Body of pancreas (tissue), 4 donors: ENCODE measurements at regions not wholly inside any gene's neighbourhood (a gene's known extent, or its start where the extent isn't known, plus 50 kb on each side); places are given as distances from the start of the nearest gene placed in this dataset.

ENCODE experiments used
- ATAC-seq: fragments of 150-250 bp; one replicate; pipeline ENCODE4 v1.9.1; 2016
- DNase-seq, 4 donors: peaks; one replicate each; pipeline ENCODE4 v3.0.0-alpha.2; 2019
- H3K27ac ChIP-seq, 4 donors: fragments of 200-600 bp; sonication (generic); 1 replicate in 3 of 4; 2 replicates in 1 of 4; pipeline versions ENCODE4 v1.5.1 to v1.6.1; 2016 to 2019; ENCODE audit warnings: mild to moderate bottlenecking in 1 of 4, mixed read lengths in 1 of 4, moderate library complexity in 1 of 4
- H3K27me3 ChIP-seq, 2 donors: fragments of 200-600 bp; sonication (generic); one replicate each; pipeline ENCODE4 v1.6.0; 2016; ENCODE audit warnings: mild to moderate bottlenecking in 1 of 2
- H3K36me3 ChIP-seq, 2 donors: fragments of 200-600 bp; sonication (generic); replicated peaks in 1 of 2; 2 replicates each; pipeline ENCODE4 v1.5.1; 2016; ENCODE audit warnings: low read depth in 2 of 2; ENCODE audit not compliant: insufficient read depth in 1 of 2
- H3K4me1 ChIP-seq: fragments of 200-600 bp; sonication (generic); one replicate; pipeline ENCODE4 v1.6.0; 2016
- H3K4me3 ChIP-seq, 2 donors: fragments of 200-600 bp; sonication (generic); 1 replicate in 1 of 2; 2 replicates in 1 of 2; pipeline ENCODE4 v1.5.1; 2016 to 2019
- H3K9me3 ChIP-seq, 3 donors: fragments of 200-600 bp; sonication (generic); 1 replicate in 2 of 3; 2 replicates in 1 of 3; pipeline ENCODE4 v1.5.1; 2016
- POLR2A ChIP-seq, 3 donors: fragments of 450-650 bp; IDR thresholded peaks; one replicate each; pipeline ENCODE4 v1.6.1; 2016; ENCODE audit warnings: antibody characterized with exemption in 3 of 3, mild to moderate bottlenecking in 2 of 3
- WGBS, 2 donors: methylation state at CpG; one replicate each; pipeline ENCODE4 v1.1.5; 2017; 5-methylcytosine and 5-hydroxymethylcytosine counted together
- intact Hi-C: fragments of 100-400 bp; cut with DNase I; formaldehyde crosslinking; loops from one replicate; pipeline ENCODE4 v1.15.1; 2023
- TF ChIP-seq, protein P1 (sequence below), 7 experiments: fragments of 450-650 bp in 4 of 7; fragments of 200-600 bp in 3 of 7; sonication (generic) in 3 of 7; IDR thresholded peaks; one replicate each; pipeline ENCODE4 v1.5.1; 2016 to 2019; ENCODE audit warnings: antibody characterized with exemption in 7 of 7

DNA sequence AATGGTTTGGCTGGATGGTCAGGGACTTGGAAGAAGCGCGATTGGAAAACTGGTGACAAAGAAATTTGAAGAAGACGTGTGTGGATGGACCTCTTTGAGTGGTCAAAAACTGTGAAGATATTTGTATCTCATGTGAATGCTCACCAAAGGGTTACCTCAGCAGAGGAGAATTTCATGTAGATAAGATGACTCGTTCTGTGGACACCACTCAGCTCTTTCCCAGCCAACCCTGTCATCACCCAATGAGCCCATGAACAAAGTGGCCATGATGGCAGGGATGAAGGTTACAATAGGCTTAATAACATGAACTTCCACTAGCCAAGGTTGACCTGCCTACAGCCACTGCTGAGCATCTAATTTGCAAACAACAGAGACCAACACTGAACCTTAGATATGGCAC is 248.3 kb downstream of the KCNE4 start:
- Histone ChIP-seq H3K4me1 (no peaks in the 10 kb centered on the region), H3K4me3 (no peak overlapping the region), H3K27me3 (no peaks in the 10 kb centered on the region), H3K9me3 (no peaks in the 10 kb centered on the region), H3K27ac (no peak overlapping the region), H3K36me3 (no peaks in the 10 kb centered on the region)
- WGBS, 2 donors = 85 to 87% methylated on average over 4 of the region's 4 CpGs
- TF ChIP-seq POLR2A (IDR thresholded peaks at IDR 0.05) = no peak
- TF ChIP-seq, protein P1, sequence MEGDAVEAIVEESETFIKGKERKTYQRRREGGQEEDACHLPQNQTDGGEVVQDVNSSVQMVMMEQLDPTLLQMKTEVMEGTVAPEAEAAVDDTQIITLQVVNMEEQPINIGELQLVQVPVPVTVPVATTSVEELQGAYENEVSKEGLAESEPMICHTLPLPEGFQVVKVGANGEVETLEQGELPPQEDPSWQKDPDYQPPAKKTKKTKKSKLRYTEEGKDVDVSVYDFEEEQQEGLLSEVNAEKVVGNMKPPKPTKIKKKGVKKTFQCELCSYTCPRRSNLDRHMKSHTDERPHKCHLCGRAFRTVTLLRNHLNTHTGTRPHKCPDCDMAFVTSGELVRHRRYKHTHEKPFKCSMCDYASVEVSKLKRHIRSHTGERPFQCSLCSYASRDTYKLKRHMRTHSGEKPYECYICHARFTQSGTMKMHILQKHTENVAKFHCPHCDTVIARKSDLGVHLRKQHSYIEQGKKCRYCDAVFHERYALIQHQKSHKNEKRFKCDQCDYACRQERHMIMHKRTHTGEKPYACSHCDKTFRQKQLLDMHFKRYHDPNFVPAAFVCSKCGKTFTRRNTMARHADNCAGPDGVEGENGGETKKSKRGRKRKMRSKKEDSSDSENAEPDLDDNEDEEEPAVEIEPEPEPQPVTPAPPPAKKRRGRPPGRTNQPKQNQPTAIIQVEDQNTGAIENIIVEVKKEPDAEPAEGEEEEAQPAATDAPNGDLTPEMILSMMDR (IDR thresholded peaks at IDR 0.05) = no peak
- intact Hi-C loops = no loop called here
- ATAC-seq = no peak
- DNase-seq = no peak

DNA sequence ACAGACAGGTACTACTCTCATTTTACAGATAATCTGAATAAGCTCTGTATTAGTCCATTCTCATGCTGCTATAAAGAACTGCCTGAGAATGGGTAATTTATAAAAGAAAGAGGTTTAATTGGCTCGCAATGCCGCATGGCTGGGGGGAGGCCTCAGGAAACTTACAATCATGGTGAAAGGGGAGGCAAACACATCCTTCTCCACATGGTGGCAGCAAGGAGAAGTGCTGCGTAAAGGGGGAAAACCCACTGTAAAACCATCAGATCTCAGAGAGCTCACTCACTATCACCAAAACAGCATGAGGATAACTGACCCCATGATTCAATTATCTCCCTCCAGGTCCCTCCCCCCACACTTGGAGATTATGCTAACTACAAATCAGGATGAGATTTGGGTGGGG is 254.4 kb downstream of the KCNE4 start:
- DNase-seq = no peak

DNA sequence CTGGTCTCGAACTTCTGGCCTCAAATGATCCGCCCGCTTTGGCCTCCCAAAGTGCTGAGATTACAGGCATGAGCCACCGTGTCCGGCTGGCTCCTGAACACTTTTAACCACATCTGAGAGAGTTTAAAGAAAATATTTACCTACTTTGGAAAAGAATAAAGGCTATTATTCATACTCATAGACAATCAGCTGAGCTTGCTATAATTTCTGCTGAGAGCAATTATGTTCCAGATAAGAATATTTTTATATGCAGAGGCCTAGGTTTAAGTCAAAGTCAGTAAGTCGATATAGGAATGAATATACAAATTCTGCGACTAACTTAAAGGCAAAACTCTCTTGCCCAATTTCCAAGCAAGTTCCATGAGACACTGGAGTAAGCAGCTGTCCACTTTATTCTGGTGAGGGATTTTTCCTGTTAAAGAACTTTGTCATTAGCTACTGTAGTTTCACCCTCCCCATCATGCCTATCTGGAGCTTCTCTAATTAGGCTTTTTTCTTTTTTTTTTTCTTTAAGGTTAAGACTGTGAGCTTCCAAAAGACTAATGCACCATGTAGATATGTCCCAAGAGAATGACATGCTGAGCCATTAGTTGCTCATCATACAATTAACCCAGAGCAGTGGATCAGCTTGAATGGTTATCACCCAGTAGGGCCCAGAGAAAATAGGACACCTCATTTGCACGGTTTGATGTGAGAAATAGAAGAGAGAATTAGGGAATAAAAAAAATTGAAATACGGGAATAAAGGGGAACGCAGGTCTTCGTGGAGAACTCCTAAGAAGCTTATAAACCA is 260.1 kb downstream of the KCNE4 start:
- DNase-seq (no peak), ATAC-seq (no peak)
- 69 to 78% methylated on average over 11 of the region's 11 CpGs for WGBS, 2 donors
- H3K27me3 ChIP-seq = no peaks in the 10 kb centered on the region
- no peaks in the 10 kb centered on the region for H3K36me3 ChIP-seq
- no peak overlapping the region for H3K4me3 ChIP-seq
- no peak for TF ChIP-seq POLR2A (IDR thresholded peaks at IDR 0.05)
- TF ChIP-seq, protein P1 (IDR thresholded peaks at IDR 0.05) = no peak
- intact Hi-C loops = no loop called here
- no peak overlapping the region for H3K27ac ChIP-seq
- H3K9me3 ChIP-seq = no peaks in the 10 kb centered on the region
- no peaks in the 10 kb centered on the region for H3K4me1 ChIP-seq

More for the DNA sequence above, 254.4 kb downstream of the KCNE4 start:
- Histone ChIP-seq H3K36me3 (no peaks in the 10 kb centered on the region), H3K4me3 (no peak overlapping the region), H3K9me3 (no peaks in the 10 kb centered on the region), H3K27ac (no peak overlapping the region), H3K4me1 (no peaks in the 10 kb centered on the region), H3K27me3 (no peaks in the 10 kb centered on the region)
- no peak for ATAC-seq
- no peak for TF ChIP-seq POLR2A (IDR thresholded peaks at IDR 0.05)
- TF ChIP-seq, protein P1 (IDR thresholded peaks at IDR 0.05) = peak in 1 of 7 experiments; percentile 28
- 56 to 58% methylated on average over 3 of the region's 3 CpGs for whole genome bisulfite sequencing, 2 donors
- intact Hi-C loops = no loop called here

DNA sequence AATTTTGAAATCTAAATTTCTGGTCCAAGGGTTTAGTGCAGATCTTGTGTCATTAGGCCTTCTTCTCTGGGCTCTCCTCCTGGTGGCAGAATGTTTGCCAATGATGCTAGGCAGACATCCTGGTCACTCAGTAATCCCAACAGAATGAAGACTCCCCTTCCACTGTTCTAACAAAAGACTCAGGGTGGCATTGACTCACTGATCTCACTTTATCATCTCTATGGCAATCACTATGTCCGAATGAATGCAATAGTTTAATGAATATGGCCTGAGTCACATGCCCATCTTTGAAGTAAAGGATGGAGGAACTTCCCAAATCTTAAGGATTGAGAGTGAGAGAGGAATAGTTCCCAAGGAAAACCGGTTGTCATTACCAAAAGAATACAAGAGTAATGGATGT is 261.1 kb downstream of the KCNE4 start:
- intact Hi-C loops = no loop called here
- DNase-seq (no peak), ATAC-seq (no peak)
- Histone ChIP-seq H3K9me3 (no peaks in the 10 kb centered on the region), H3K27me3 (no peaks in the 10 kb centered on the region), H3K4me1 (no peaks in the 10 kb centered on the region), H3K27ac (no peak overlapping the region), H3K4me3 (no peak overlapping the region), H3K36me3 (no peaks in the 10 kb centered on the region)
- TF ChIP-seq, protein P1 (IDR thresholded peaks at IDR 0.05) = no peak
- no peak for TF ChIP-seq POLR2A (IDR thresholded peaks at IDR 0.05)
- 46 to 62% methylated on average over 2 of the region's 2 CpGs for WGBS, 2 donors

DNA sequence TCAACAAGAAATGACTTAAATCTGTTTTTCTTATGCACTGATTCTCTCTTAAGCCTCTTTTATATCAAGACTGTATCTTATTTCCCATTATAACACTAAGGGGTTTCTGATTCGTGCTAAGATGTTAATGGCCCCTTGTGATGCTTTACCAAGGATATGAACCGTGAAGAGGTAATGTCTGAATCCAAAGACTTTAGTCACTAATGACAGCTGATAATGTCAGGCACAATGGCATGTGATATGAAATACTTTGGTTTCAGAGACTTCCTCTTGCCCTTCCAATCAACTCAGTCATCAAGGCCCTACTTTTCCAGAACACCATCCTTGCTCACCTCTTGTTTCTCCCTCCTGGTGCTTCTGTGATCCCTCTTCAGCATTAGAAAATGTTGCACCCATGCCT is 262.8 kb downstream of the KCNE4 start:
- Histone ChIP-seq H3K27ac (no peak overlapping the region), H3K4me3 (no peak overlapping the region), H3K27me3 (no peaks in the 10 kb centered on the region), H3K36me3 (no peaks in the 10 kb centered on the region), H3K4me1 (no peaks in the 10 kb centered on the region), H3K9me3 (no peaks in the 10 kb centered on the region)
- no peak for DNase-seq
- TF ChIP-seq, protein P1 (IDR thresholded peaks at IDR 0.05) = no peak
- no peak for TF ChIP-seq POLR2A (IDR thresholded peaks at IDR 0.05)
- 62 to 68% methylated on average over 2 of the region's 2 CpGs for WGBS, 2 donors
- intact Hi-C loops = no loop called here
- ATAC-seq = no peak
